Erythroblast (primary cell): ENCODE measurements at regions not wholly inside any gene's neighbourhood (a gene's known extent, or its start where the extent isn't known, plus 50 kb on each side); places are given as distances from the start of the nearest gene placed in this dataset.

Source experiments
- GATA1 ChIP-seq: IDR thresholded peaks from 2 replicates; pipeline ENCODE4 v1.6.1; 2011; ENCODE audit warnings: low read depth, mild to moderate bottlenecking, control low read depth, low read length, moderate library complexity
- POLR2A ChIP-seq: IDR thresholded peaks from 2 replicates; pipeline ENCODE4 v1.6.1; 2011; ENCODE audit warnings: mild to moderate bottlenecking, low read length

GRCh38 chr10:5269791-5270190 is 73.2 kb downstream of the AKR1C4 start:
- TF ChIP-seq POLR2A: no peak
- TF ChIP-seq GATA1: no peak
